Cerebellar cortex (tissue), 1 donor: ENCODE measurements at regions not wholly inside any gene's neighbourhood (a gene's known extent, or its start where the extent isn't known, plus 50 kb on each side); places are given as distances from the start of the nearest gene placed in this dataset.

ENCODE experiments used
- DNase-seq: peaks from one replicate; pipeline ENCODE4 v3.0.0-alpha.2; 2015; ENCODE audit warnings: low spot score

- no peak for DNase-seq
Measured at GRCh38 chr2:40507432-40507831, 55.5 kb upstream of the SLC8A1 start.

GRCh38 chr2:40510304-40510703 lies 58.4 kb upstream of the SLC8A1 start:
- no peak for DNase-seq

DNA sequence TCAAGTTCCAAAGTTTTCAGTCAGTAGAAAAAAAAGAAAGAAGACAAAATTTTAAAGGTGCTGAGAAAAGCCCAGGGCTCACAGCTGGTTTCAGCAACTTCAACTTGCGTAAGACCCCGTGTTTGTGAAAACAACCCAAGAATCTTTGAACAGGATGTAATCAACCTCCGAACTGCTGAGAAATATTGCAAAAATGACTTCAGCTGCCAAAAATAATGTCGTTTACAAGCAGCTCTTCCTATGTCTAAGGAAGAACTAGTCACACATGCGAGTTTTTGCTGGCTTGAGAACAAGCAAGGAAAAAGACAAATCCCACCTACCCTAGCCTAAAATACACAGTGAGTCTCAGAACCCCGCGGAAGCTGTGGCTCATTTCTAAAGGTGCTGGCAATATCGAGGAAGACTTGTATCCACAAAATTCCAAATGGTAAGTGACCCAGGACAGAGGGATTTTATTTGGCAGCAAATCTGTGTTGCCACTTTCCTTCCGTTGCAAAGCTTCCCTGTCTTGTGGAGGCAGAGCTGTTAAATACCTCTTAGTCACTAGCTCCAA lies 59.8 kb upstream of the SLC8A1 start:
- DNase-seq: no peak

- DNase-seq: no peak
Measured at GRCh38 chr2:40512256-40512655, 60.4 kb upstream of the SLC8A1 start.

GRCh38 chr2:40513201-40513600 lies 61.3 kb upstream of the SLC8A1 start:
- no peak for DNase-seq

- DNase-seq: no peak
Measured at GRCh38 chr2:40516604-40517003, 64.7 kb upstream of the SLC8A1 start.

GRCh38 chr2:40528564-40528963 lies 76.7 kb upstream of the SLC8A1 start:
- no peak for DNase-seq

GRCh38 chr2:40531359-40531758 lies 79.5 kb upstream of the SLC8A1 start:
- no peak for DNase-seq

- no peak for DNase-seq
Measured at GRCh38 chr2:40534528-40534927, 82.6 kb upstream of the SLC8A1 start.

- no peak for DNase-seq
Measured at GRCh38 chr2:40535972-40536371, 84.1 kb upstream of the SLC8A1 start.

- DNase-seq: no peak
Measured at GRCh38 chr2:40540026-40540425, 88.1 kb upstream of the SLC8A1 start.

DNA sequence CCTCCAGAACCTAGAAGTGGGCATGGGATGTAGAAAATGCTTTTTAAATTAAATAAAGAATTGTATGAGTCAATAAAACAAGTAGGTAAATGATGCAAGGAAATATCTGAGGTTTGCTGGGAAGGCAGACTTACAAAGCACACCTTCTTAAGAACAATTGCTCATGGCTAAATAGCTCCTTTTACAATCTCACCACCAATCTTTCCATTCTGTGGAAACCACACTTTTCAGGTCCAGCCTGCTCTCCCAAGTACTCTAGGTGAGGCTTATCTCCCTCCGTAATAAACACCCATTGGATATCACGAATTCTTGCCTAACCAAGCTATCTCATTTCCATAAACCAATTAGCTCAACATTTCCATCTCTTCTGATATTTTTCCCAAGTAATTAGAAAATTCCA lies 91.5 kb upstream of the SLC8A1 start:
- no peak for DNase-seq

- no peak for DNase-seq
Measured at GRCh38 chr2:40544072-40544471, 92.2 kb upstream of the SLC8A1 start.

DNA sequence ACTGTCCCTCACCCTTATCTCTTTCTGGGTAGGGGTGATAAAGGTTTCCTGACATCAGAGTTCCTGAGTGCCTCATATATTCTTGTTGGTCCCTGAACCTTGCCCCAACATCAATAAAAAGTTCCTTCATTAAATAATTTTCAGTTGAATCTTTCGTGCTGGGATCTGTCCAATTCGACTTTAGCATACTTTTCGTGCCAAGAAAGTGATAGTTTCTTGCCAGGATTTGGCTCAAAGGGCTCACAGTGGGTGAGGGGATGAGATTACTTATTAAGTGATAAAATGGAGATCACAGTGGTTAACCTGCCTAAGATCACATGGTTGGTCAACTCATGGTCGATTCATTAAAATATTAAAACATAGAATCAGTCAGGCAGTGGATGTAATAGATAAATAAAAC lies 93.8 kb upstream of the SLC8A1 start:
- DNase-seq: no peak

- no peak for DNase-seq
Measured at GRCh38 chr2:40546439-40547191, 94.7 kb upstream of the SLC8A1 start.

GRCh38 chr2:40548521-40548920 lies 96.6 kb upstream of the SLC8A1 start:
- no peak for DNase-seq

DNA sequence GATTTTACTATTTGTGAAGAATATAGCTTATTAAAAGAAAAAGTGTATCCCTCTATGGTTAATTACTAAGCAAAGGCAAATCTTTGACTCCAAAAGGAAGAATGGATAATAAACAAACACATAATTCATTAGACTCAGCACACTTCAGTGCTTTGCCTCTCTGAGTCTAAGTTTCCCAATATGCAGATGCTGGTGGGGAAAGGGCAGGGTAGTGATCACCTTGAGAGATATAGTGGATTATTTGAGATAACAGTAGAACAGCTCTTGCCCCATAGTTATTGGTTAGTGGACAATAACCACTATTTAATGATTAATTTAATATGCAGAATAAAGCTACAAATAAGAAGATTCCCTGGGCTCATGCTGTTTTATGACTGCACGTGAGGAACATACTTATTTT lies 98.2 kb upstream of the SLC8A1 start:
- DNase-seq: no peak

DNA sequence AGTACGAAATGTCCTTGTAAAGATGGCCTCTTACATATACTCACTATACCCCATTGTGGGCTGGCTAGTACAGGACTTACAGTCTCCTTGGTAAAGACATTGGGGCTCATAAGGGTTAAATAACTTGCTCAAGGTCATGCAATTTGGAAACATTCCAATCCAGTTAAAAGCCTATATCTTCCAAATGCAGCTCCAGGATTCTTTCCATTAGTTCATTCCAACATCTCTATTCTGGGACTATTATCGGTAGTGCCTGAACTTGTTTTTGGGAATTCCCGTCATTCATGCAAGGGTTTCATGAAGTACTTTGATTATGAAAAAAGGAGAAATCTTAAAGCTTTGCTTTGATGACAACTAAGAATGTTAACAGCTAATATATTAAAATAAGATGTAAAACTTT lies 99.2 kb upstream of the SLC8A1 start:
- DNase-seq: no peak

DNA sequence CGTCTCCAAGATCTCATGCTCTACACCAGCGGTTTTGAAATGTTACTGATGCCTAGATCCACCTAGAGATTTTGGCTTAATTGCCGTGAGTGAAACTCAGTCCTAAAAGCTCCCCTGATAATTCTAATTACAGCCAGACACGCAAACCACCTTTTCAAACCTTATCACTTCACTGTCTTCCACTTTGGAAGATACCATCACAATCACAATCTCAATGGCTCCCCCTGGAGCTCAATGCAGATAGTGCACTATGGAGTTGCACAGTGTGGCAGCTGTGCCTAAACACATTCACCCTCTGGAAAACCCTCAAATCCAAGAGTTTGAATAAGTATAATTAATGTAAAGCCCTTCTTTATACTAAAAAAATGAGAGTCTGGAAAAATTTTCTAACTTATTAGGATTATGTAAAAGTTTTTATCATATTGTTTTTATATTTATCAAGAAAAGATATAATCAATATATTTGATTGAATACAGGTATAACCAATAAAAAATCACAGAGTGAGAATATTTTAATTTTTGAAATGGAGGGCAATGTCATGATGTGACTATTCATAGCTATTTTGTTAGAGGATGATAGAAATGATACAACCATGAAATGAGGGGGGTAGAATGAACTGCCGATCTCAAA lies 102.9 kb upstream of the SLC8A1 start:
- DNase-seq: peak; percentile 52

GRCh38 chr2:40556293-40556692 lies 104.4 kb upstream of the SLC8A1 start:
- no peak for DNase-seq

- no peak for DNase-seq
Measured at GRCh38 chr2:40556739-40557138, 104.8 kb upstream of the SLC8A1 start.

DNA sequence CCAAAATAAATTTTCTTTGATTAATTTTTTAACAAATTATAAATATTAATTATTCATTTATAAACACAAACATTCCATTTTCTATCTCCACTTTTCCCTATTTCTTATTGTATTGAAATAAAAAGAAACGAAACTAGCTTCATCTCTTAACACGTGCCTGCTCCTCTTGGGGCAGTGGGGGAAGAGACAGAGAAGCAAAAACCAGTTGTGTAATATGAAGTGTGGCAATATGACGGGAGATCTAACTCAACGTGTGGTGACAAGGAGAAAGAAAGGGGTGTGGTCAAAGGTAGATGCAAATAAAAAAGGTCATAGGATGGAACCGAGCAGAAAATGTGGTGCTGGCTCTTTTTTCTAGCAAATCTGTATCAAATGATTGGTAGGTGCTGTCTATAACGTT lies 106.9 kb upstream of the SLC8A1 start:
- DNase-seq: no peak

- DNase-seq: no peak
Measured at GRCh38 chr2:40559175-40559574, 107.3 kb upstream of the SLC8A1 start.

DNA sequence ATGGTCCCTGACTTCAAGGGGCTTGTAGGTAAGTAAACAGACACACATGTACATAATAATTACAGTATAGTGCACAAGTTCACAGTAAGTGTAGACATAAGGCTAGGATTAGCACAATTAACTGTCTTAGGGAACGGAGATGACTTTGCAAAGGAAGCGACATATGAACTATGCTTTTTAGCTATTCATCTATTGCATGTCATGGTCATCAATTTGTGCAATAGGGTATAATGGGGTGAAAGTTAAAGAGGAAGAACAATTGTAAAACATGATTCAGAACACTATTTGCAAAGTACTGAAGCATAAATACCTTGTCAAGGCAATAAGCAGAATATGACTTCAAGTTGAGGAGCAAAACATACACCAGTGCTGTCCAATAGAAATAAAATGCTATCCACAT lies 112.3 kb upstream of the SLC8A1 start:
- no peak for DNase-seq
